ENCODE measurements at regions not wholly inside any gene's neighbourhood (a gene's known extent, or its start where the extent isn't known, plus 50 kb on each side); places are given as distances from the start of the nearest gene placed in this dataset.

- no peak for TF ChIP-seq ELK1 (IDR thresholded peaks at IDR 0.05; ENCODE audit: borderline replicate concordance, low read depth, low read length)
- H3K18ac ChIP-seq (ENCODE audit: low read depth, low read length) = no peak overlapping the region
- ChIA-PET CTCF (no interaction called here), POLR2A (ENCODE audit: unreplicated experiment) (no interaction called here)
- no peak overlapping the region for H3K23ac ChIP-seq (ENCODE audit: low read depth, low read length)
- H3K9me1 ChIP-seq (ENCODE audit: insufficient read depth, low read length) = no peaks in the 10 kb centered on the region
- H4K5ac ChIP-seq (ENCODE audit: low read depth, low read length) = no peak overlapping the region
- in situ Hi-C loops (cut with MboI; ENCODE audit: low sequenced_read_pairs) (no loop called here), dilution Hi-C loops (cut with HindIII; ENCODE audit: low sequenced_read_pairs, unreplicated experiment) (no loop called here), intact Hi-C loops (cut with micrococcal nuclease) (no loop called here)
- H3K27ac ChIP-seq (ENCODE audit: insufficient read depth, low read length) = no peak overlapping the region
- DNase-seq = no peak
- BruUV-seq (replicated peaks) = no TSS peak
- H3K4me3 ChIP-seq (ENCODE audit: insufficient read depth, low read depth, low read length) = no peak overlapping the region
- H4K91ac ChIP-seq (ENCODE audit: insufficient read depth, low read depth, low read length) = no peak overlapping the region
- H3K79me1 ChIP-seq (ENCODE audit: low read depth in 1 of 2, low read length in 2 of 2) = no peaks in the 10 kb centered on the region
- no peak overlapping the region for H2BK5ac ChIP-seq (ENCODE audit: low read depth, low read length, poor library complexity, severe bottlenecking)
- no peak overlapping the region for H2BK15ac ChIP-seq (ENCODE audit: low read depth, low read length)
- H3K36me3 ChIP-seq (ENCODE audit: control insufficient read depth, insufficient read depth, low read length) = no peaks in the 10 kb centered on the region
- no peaks in the 10 kb centered on the region for H3K4me1 ChIP-seq (ENCODE audit: control insufficient read depth, insufficient read depth, low read length)
- WGBS, 2 experiments (ENCODE audit: extremely low coverage in 2 of 2, insufficient read length in 1 of 2) = 100% methylated on average over 2 of the region's 8 CpGs; no CpG with 5 or more reads in 1 of the 2 experiments
- no peak overlapping the region for H3K4me2 ChIP-seq (ENCODE audit: low read depth, low read length)
- H3K56ac ChIP-seq (ENCODE audit: extremely low read depth, insufficient read depth, low read length) = no peak overlapping the region
- no peak overlapping the region for H2BK20ac ChIP-seq (ENCODE audit: low read depth, low read length)
- no peak overlapping the region for H3K4ac ChIP-seq (ENCODE audit: low read depth, low read length)
- no peak overlapping the region for H2AK9ac ChIP-seq (replicated peaks; ENCODE audit: low read depth, low read length, poor library complexity)
- H4K20me1 ChIP-seq (ENCODE audit: insufficient read depth, low read length) = no peaks in the 10 kb centered on the region
- ATAC-seq (ENCODE audit: low read depth) = no peak
- no peak overlapping the region for H2BK120ac ChIP-seq (ENCODE audit: low read depth, low read length)
- no peak overlapping the region for H2AK5ac ChIP-seq (ENCODE audit: low read depth, low read length)
- H3K9ac ChIP-seq (ENCODE audit: low read depth, low read length) = no peak overlapping the region
- H3K9me3 ChIP-seq (ENCODE audit: control insufficient read depth, insufficient read depth, low read length) = peaks cover 37% of the 10 kb centered on the region
- no peaks in the 10 kb centered on the region for H3K27me3 ChIP-seq (ENCODE audit: control insufficient read depth, insufficient read depth, low read length)
- H4K8ac ChIP-seq (ENCODE audit: low read depth in 2 of 2, low read length in 2 of 2) = no peak overlapping the region
- H2AFZ ChIP-seq (replicated peaks; ENCODE audit: low read length, poor library complexity) = no peak overlapping the region
- H3K14ac ChIP-seq (replicated peaks; ENCODE audit: low read depth, low read length) = no peak overlapping the region
Observed at GRCh38 chr22:48299124-48299523, 1528.5 kb downstream of the BRD1 start.

Measured in IMR-90 (cell line).